H9 (cell line): ENCODE measurements at regions not wholly inside any gene's neighbourhood (a gene's known extent, or its start where the extent isn't known, plus 50 kb on each side); places are given as distances from the start of the nearest gene placed in this dataset.

ENCODE experiments used
- DNase-seq: peaks from one replicate; pipeline ENCODE4 v3.0.0-alpha.2; 2017
- H2AFZ ChIP-seq: one replicate; pipeline ENCODE4 v1.6.1; 2013; ENCODE audit warnings: mild to moderate bottlenecking, low read length, control low read depth, moderate library complexity
- H2AK5ac ChIP-seq: 2 replicates; pipeline ENCODE4 v1.6.1; 2013; ENCODE audit warnings: low read length, control low read depth, mixed read lengths; ENCODE audit not compliant: insufficient read length
- H2BK120ac ChIP-seq: one replicate; pipeline ENCODE4 v1.6.1; 2013; ENCODE audit warnings: low read depth, mild to moderate bottlenecking, low read length, control low read depth, inconsistent platforms; ENCODE audit not compliant: poor library complexity, severe bottlenecking
- H2BK12ac ChIP-seq: 2 replicates; pipeline ENCODE4 v1.6.1; 2013; ENCODE audit warnings: low read length, control low read depth, mixed read lengths, low read depth; ENCODE audit not compliant: insufficient read length
- H2BK15ac ChIP-seq: 2 replicates; pipeline ENCODE4 v1.6.1; 2013; ENCODE audit warnings: low read depth, low read length, control low read depth
- H2BK20ac ChIP-seq: one replicate; pipeline ENCODE4 v1.6.1; 2013; ENCODE audit warnings: low read depth, mild to moderate bottlenecking, low read length, control low read depth, inconsistent platforms; ENCODE audit not compliant: poor library complexity, severe bottlenecking
- H2BK5ac ChIP-seq: 2 replicates; pipeline ENCODE4 v1.6.1; 2013; ENCODE audit warnings: low read length, control low read depth, mixed read lengths; ENCODE audit not compliant: insufficient read length
- H3K14ac ChIP-seq: 2 replicates; pipeline ENCODE4 v1.6.1; 2013; ENCODE audit warnings: low read length, control low read depth; ENCODE audit not compliant: insufficient read depth
- H3K18ac ChIP-seq: 2 replicates; pipeline ENCODE4 v1.6.1; 2013; ENCODE audit warnings: low read depth, mild to moderate bottlenecking, mixed read lengths, low read length, control low read depth; ENCODE audit not compliant: insufficient read length
- H3K23ac ChIP-seq: 2 replicates; pipeline ENCODE4 v1.6.1; 2013; ENCODE audit warnings: low read length, control low read depth, mixed read lengths, low read depth; ENCODE audit not compliant: insufficient read length
- H3K23me2 ChIP-seq: 2 replicates; pipeline ENCODE4 v1.6.1; 2013; ENCODE audit warnings: low read depth, mild to moderate bottlenecking, mixed read lengths, low read length, control low read depth; ENCODE audit not compliant: insufficient read length, poor library complexity, severe bottlenecking
- H3K27ac ChIP-seq: 2 replicates; pipeline ENCODE4 v1.5.1; 2013; ENCODE audit warnings: low read length, control low read depth, mixed read lengths, low read depth; ENCODE audit not compliant: insufficient read length
- H3K27me3 ChIP-seq: 2 replicates; pipeline ENCODE4 v1.6.1; 2013; ENCODE audit warnings: low read length, control low read depth, inconsistent platforms; ENCODE audit not compliant: insufficient read depth
- H3K4ac ChIP-seq: 2 replicates; pipeline ENCODE4 v1.6.1; 2013; ENCODE audit warnings: low read depth, mild to moderate bottlenecking, control low read depth, inconsistent platforms, low read length, moderate library complexity
- H3K4me1 ChIP-seq: 2 replicates; pipeline ENCODE4 v1.6.1; 2013; ENCODE audit warnings: low read length, control low read depth, inconsistent platforms; ENCODE audit not compliant: insufficient read depth
- H3K4me2 ChIP-seq: 2 replicates; pipeline ENCODE4 v1.6.1; 2013; ENCODE audit warnings: low read length, control low read depth, mixed read lengths; ENCODE audit not compliant: insufficient read length, insufficient read depth
- H3K56ac ChIP-seq: 2 replicates; pipeline ENCODE4 v1.6.1; 2013; ENCODE audit warnings: low read depth, mild to moderate bottlenecking, mixed read lengths, low read length, control low read depth; ENCODE audit not compliant: insufficient read length
- H3K79me1 ChIP-seq: 2 replicates; pipeline ENCODE4 v1.6.1; 2013; ENCODE audit warnings: low read depth, mild to moderate bottlenecking, moderate library complexity, low read length, control low read depth, inconsistent platforms; ENCODE audit not compliant: insufficient read depth, poor library complexity, severe bottlenecking
- H3K79me2 ChIP-seq: 2 replicates; pipeline ENCODE4 v1.6.1; 2013; ENCODE audit warnings: low read length, control low read depth, inconsistent platforms; ENCODE audit not compliant: insufficient read depth
- H3K9ac ChIP-seq: 2 replicates; pipeline ENCODE4 v1.6.1; 2013; ENCODE audit warnings: low read length, control low read depth, mixed read lengths; ENCODE audit not compliant: insufficient read length; ENCODE audit errors: extremely low read depth
- H3K9me3 ChIP-seq: one replicate; pipeline ENCODE4 v1.6.1; 2013; ENCODE audit warnings: low read depth, low read length, inconsistent platforms; ENCODE audit not compliant: control insufficient read depth
- H3T11ph ChIP-seq: one replicate; pipeline ENCODE4 v1.6.1; 2013; ENCODE audit warnings: mild to moderate bottlenecking, low read length, control low read depth, inconsistent platforms
- H4K20me1 ChIP-seq: one replicate; pipeline ENCODE4 v1.6.1; 2013; ENCODE audit not compliant: control insufficient read depth, insufficient read length, insufficient read depth
- H4K5ac ChIP-seq: 2 replicates; pipeline ENCODE4 v1.6.1; 2013; ENCODE audit warnings: low read depth, mild to moderate bottlenecking, mixed read lengths, low read length, control low read depth; ENCODE audit not compliant: insufficient read length
- H4K8ac ChIP-seq: replicated peaks from 2 replicates; pipeline ENCODE4 v1.6.1; 2013; ENCODE audit warnings: low read length, control low read depth, mixed read lengths, low read depth; ENCODE audit not compliant: insufficient read length
- H4K91ac ChIP-seq: 2 replicates; pipeline ENCODE4 v1.6.1; 2013; ENCODE audit warnings: low read depth, mild to moderate bottlenecking, moderate library complexity, mixed read lengths, low read length, control low read depth; ENCODE audit not compliant: insufficient read length
- H3K27ac Mint-ChIP-seq, 3 experiments: 2 replicates in 2 of 3; 3 replicates in 1 of 3; pipeline ENCODE4 v1.8.0; 2020 to 2021; ENCODE audit warnings: mixed read lengths in 3 of 3, mild to moderate bottlenecking in 1 of 3, moderate library complexity in 1 of 3
- H3K27me3 Mint-ChIP-seq: 2 replicates; pipeline ENCODE4 v1.8.0; 2021; ENCODE audit warnings: low read depth, mild to moderate bottlenecking, moderate library complexity, mixed read lengths
- H3K36me3 Mint-ChIP-seq, 3 experiments: 2 replicates in 2 of 3; 3 replicates in 1 of 3; pipeline ENCODE4 v1.8.0; 2020 to 2021; ENCODE audit warnings: low read depth in 3 of 3, mixed read lengths in 3 of 3; ENCODE audit not compliant: insufficient read depth in 1 of 3
- H3K4me1 Mint-ChIP-seq, 2 experiments: 2 replicates each; pipeline ENCODE4 v1.8.0; 2020; ENCODE audit warnings: mixed read lengths in 2 of 2
- H3K4me3 Mint-ChIP-seq, 2 experiments: 2 replicates in 1 of 2; 3 replicates in 1 of 2; pipeline ENCODE4 v1.8.0; 2020 to 2021; ENCODE audit warnings: mild to moderate bottlenecking in 2 of 2, mixed read lengths in 2 of 2, moderate library complexity in 1 of 2
- H3K9me3 Mint-ChIP-seq, 2 experiments: 2 replicates in 1 of 2; 3 replicates in 1 of 2; pipeline ENCODE4 v1.8.0; 2020; ENCODE audit warnings: mild to moderate bottlenecking in 2 of 2, mixed read lengths in 2 of 2, moderate library complexity in 1 of 2
- CTCF ChIP-seq: fragments of 200-600 bp; sonication (generic); conservative IDR thresholded peaks from 3 replicates; pipeline ENCODE4 v1.8.0; 2021; ENCODE audit warnings: antibody characterized with exemption, mild to moderate bottlenecking
- WGBS: extraction: QIAGEN DNeasy Blood & Tissue Kit; methylation state at CpG from one replicate; pipeline ENCODE4 v1.1.7; 2013; ENCODE audit warnings: missing lambda C conversion rate, low lambda C conversion rate, mixed read lengths; ENCODE audit not compliant: insufficient read length; ENCODE audit errors: extremely low coverage; 5-methylcytosine and 5-hydroxymethylcytosine counted together

- Mint-ChIP-seq H3K36me3 (peaks cover 0 to 4% (median 0%) of the 10 kb centered on the region in 3 experiments; a peak in 4 of 7 replicates), H3K4me3 (no peak overlapping the region), H3K27ac (no peak overlapping the region), H3K9me3 (peaks cover 3 to 4% of the 10 kb centered on the region in 2 experiments; a peak in 2 of 5 replicates), H3K27me3 (no peaks in the 10 kb centered on the region), H3K4me1 (no peaks in the 10 kb centered on the region)
- Histone ChIP-seq H2AFZ (no peak overlapping the region), H3K4me1 (no peaks in the 10 kb centered on the region), H3K23me2 (no peaks in the 10 kb centered on the region), H3K4me2 (no peak overlapping the region), H3K56ac (no peak overlapping the region), H2BK5ac (no peak overlapping the region), H4K8ac (no peak overlapping the region), H3K27ac (no peak overlapping the region), H3K4ac (no peak overlapping the region), H3K9me3 (no peaks in the 10 kb centered on the region), H3K79me1 (no peaks in the 10 kb centered on the region), H3K14ac (no peak overlapping the region), H4K91ac (no peak overlapping the region), H3K27me3 (no peaks in the 10 kb centered on the region), H2BK15ac (no peak overlapping the region), H4K5ac (no peak overlapping the region), H3K9ac (no peak overlapping the region), H2BK12ac (no peak overlapping the region), H2BK20ac (no peak overlapping the region), H4K20me1 (no peaks in the 10 kb centered on the region), H3K79me2 (no peaks in the 10 kb centered on the region), H2AK5ac (no peak overlapping the region), H3K18ac (no peak overlapping the region), H3T11ph (no peak overlapping the region), H3K23ac (no peak overlapping the region), H2BK120ac (no peak overlapping the region)
- TF ChIP-seq CTCF: no peak
- no CpG with 5 or more reads among the region's 3 CpGs for WGBS
- no peak for DNase-seq
Measured at GRCh38 chr2:163062524-163062923, 224.0 kb upstream of the KCNH7 start.
